ENCODE measurements at regions not wholly inside any gene's neighbourhood (a gene's known extent, or its start where the extent isn't known, plus 50 kb on each side); places are given as distances from the start of the nearest gene placed in this dataset.

DNA sequence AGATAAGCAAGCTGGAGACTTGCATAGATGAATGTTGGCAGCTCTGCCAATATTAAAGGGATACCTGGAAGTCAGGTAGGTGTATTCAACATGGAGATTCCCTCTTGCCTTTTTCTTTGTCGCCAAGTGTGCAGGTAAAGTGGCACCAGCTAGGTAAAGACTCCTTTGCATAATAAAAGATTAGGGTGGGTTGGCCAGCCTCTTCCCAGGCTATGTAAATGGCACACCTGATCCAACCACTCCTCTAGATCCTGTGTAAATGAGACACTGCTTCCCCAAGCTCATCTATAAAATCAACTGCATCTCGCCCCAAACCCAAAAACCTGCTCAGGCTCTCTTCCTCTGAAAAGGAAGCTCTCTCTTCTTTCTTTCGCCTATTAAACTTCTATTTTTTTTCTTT, 100.8 kb upstream of the DSCAM start:
- no peak overlapping the region for H3K27ac ChIP-seq
- H3K4me1 ChIP-seq = no peaks in the 10 kb centered on the region
- no peaks in the 10 kb centered on the region for H3K27me3 ChIP-seq
- DNase-seq = no peak
- H3K9me3 ChIP-seq = no peaks in the 10 kb centered on the region
- H3K4me3 ChIP-seq = no peak overlapping the region
- TF ChIP-seq POLR2A (IDR thresholded peaks at IDR 0.05) = no peak
- TF ChIP-seq, protein P1, sequence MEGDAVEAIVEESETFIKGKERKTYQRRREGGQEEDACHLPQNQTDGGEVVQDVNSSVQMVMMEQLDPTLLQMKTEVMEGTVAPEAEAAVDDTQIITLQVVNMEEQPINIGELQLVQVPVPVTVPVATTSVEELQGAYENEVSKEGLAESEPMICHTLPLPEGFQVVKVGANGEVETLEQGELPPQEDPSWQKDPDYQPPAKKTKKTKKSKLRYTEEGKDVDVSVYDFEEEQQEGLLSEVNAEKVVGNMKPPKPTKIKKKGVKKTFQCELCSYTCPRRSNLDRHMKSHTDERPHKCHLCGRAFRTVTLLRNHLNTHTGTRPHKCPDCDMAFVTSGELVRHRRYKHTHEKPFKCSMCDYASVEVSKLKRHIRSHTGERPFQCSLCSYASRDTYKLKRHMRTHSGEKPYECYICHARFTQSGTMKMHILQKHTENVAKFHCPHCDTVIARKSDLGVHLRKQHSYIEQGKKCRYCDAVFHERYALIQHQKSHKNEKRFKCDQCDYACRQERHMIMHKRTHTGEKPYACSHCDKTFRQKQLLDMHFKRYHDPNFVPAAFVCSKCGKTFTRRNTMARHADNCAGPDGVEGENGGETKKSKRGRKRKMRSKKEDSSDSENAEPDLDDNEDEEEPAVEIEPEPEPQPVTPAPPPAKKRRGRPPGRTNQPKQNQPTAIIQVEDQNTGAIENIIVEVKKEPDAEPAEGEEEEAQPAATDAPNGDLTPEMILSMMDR (IDR thresholded peaks at IDR 0.05) = no peak
- H3K36me3 ChIP-seq = no peaks in the 10 kb centered on the region

DNA sequence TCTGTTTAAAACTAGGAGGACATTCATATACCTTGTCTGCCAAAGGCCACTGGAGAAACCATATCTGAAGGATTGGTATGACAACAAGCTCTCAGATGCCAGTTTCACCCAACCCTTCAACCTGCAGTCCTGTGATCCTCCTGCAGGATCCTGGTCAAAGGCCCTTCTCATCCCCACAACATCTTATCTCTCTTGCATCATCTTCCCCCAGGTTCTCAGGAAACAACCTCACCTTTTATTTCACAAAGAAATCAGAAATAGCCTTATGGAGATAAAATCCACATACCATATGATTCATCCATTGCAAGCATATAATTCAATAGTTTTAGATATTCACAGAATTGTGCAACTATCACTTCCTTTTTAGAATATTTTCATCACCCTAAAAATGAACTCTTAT, 104.0 kb upstream of the DSCAM start:
- Histone ChIP-seq H3K36me3 (no peaks in the 10 kb centered on the region), H3K27me3 (no peaks in the 10 kb centered on the region), H3K9me3 (no peaks in the 10 kb centered on the region), H3K4me1 (no peaks in the 10 kb centered on the region), H3K4me3 (no peak overlapping the region), H3K27ac (no peak overlapping the region)
- TF ChIP-seq, protein P1 (IDR thresholded peaks at IDR 0.05) = no peak
- no peak for TF ChIP-seq POLR2A (IDR thresholded peaks at IDR 0.05)
- DNase-seq = no peak

DNA sequence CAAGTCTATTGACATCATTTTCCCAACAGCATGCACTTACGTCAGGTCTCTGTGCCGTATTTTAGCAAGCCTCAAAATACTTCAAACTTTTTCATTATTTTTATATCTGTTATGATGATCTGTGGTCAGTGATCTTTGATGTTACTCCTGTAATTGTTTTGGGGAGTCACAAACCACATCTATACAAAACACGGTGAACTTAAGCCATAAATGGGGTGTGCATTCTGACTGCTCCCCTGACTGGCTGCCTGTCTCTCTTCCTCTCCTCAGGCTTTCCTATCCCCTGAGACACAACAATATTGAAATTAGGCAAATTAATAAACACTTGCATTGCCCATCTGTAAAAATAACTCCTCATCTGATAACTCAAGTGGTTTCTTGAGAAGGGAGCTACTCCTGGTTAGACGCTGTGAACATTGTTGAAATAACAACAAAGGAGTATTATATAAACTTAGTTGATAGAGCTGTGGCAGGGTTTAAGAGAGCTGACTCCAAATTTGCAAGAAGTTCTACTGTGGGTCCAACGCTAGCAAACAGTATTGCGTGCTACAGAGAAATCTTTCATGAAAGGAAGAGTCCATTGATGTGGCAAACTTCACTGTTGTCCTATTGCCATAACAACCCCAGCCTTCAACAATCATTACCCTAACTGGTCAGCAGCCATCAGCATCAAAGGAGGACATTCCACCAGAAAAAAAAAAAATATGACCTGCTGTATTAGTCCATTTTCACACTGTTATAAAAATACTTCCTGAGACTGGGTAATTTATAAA, 105.8 kb upstream of the DSCAM start:
- Histone ChIP-seq H3K4me3 (no peak overlapping the region), H3K27me3 (no peaks in the 10 kb centered on the region), H3K27ac (no peak overlapping the region), H3K36me3 (no peaks in the 10 kb centered on the region), H3K9me3 (no peaks in the 10 kb centered on the region), H3K4me1 (no peaks in the 10 kb centered on the region)
- DNase-seq = no peak
- TF ChIP-seq, protein P1 (IDR thresholded peaks at IDR 0.05) = no peak
- no peak for TF ChIP-seq POLR2A (IDR thresholded peaks at IDR 0.05)

DNA sequence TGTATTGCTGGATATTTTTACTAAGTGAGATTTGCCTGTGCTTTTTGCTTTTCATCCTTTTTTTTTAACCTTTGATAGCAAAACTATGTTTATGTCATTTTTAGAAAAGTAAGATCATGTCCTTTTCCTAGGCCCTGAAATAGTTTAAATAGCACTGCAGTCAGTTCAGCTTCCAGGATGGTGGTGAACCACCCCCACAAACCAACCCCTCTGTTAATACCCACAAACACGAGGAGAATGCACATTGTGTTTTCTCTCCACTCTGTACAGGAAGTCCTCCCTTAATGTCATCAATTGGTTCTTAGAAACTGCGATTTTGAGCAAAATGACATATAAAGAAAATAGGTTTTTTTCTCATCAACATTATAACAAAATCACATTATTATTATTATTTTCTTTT, 117.7 kb upstream of the DSCAM start:
- no peaks in the 10 kb centered on the region for H3K9me3 ChIP-seq
- H3K4me3 ChIP-seq = no peak overlapping the region
- H3K4me1 ChIP-seq = no peaks in the 10 kb centered on the region
- no peaks in the 10 kb centered on the region for H3K36me3 ChIP-seq
- DNase-seq = no peak
- H3K27me3 ChIP-seq = no peaks in the 10 kb centered on the region
- H3K27ac ChIP-seq = no peak overlapping the region
- TF ChIP-seq POLR2A (IDR thresholded peaks at IDR 0.05) = no peak
- TF ChIP-seq, protein P1 (IDR thresholded peaks at IDR 0.05) = no peak

DNA sequence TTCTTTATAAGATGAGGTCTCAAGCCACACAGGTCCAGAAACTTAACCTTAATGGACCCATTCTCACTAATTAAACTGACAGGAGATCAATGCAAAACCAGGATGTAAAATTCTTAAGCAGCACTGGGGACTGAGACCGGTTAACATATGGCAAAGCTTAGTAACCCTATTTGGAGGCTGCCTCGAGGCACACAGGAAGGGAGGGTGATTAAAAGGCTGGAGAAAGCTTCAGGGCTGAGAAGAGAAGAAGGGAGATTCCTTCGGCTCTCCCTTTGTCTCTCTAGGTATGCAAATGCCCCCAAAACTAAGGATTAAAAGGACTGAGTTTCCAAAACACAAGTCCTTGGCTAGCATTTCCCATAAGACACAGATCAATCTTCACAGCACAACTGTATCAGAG, 120.8 kb upstream of the DSCAM start:
- Histone ChIP-seq H3K9me3 (no peaks in the 10 kb centered on the region), H3K27me3 (no peaks in the 10 kb centered on the region), H3K27ac (no peak overlapping the region), H3K36me3 (no peaks in the 10 kb centered on the region), H3K4me1 (no peaks in the 10 kb centered on the region), H3K4me3 (no peak overlapping the region)
- TF ChIP-seq, protein P1 (IDR thresholded peaks at IDR 0.05) = no peak
- no peak for TF ChIP-seq POLR2A (IDR thresholded peaks at IDR 0.05)
- DNase-seq = no peak

All from Peyer's patch (tissue), 4 donors.